SK-N-SH treated with all-trans-retinoic acid at 6 μM for 48 hours (cell line): ENCODE measurements at regions not wholly inside any gene's neighbourhood (a gene's known extent, or its start where the extent isn't known, plus 50 kb on each side); places are given as distances from the start of the nearest gene placed in this dataset.

ENCODE experiments used
- ARNTL ChIP-seq: fragments of 450-650 bp; formaldehyde crosslinking; IDR thresholded peaks from 2 replicates; pipeline ENCODE4 v1.5.0; 2020; ENCODE audit warnings: low read depth, mild to moderate bottlenecking, moderate library complexity, borderline replicate concordance
- ISL1 ChIP-seq: fragments of 250-450 bp; sonication (Bioruptor Pico); IDR thresholded peaks from 2 replicates; pipeline ENCODE4 v2.1.2; 2022; ENCODE audit warnings: mild to moderate bottlenecking, moderate library complexity
- OSR1 ChIP-seq: fragments of 250-450 bp; sonication (Bioruptor Pico); IDR thresholded peaks from 2 replicates; pipeline ENCODE4 v1.8.0; 2022; ENCODE audit warnings: moderate library complexity, mild to moderate bottlenecking, inconsistent platforms
- RARB ChIP-seq: fragments of 250-450 bp; sonication (Bioruptor Pico); IDR thresholded peaks from 2 replicates; pipeline ENCODE4 v1.8.0; 2021; ENCODE audit warnings: mild to moderate bottlenecking, moderate library complexity
- SNAI2 ChIP-seq: fragments of 250-450 bp; sonication (Bioruptor Pico); IDR thresholded peaks from 2 replicates; pipeline ENCODE4 v1.5.0; 2020; ENCODE audit warnings: mild to moderate bottlenecking, moderate library complexity
- TCF4 ChIP-seq: fragments of 250-450 bp; sonication (Bioruptor Pico); IDR thresholded peaks from 2 replicates; pipeline ENCODE4 v1.8.0; 2021; ENCODE audit warnings: mild to moderate bottlenecking, moderate library complexity, borderline replicate concordance
- TOX ChIP-seq: fragments of 250-450 bp; sonication (Bioruptor Pico); IDR thresholded peaks from 2 replicates; pipeline ENCODE4 v1.8.0; 2021; ENCODE audit warnings: mild to moderate bottlenecking, moderate library complexity, borderline replicate concordance
- ZFP30 ChIP-seq: fragments of 450-650 bp; formaldehyde crosslinking; IDR thresholded peaks from 2 replicates; pipeline ENCODE4 v1.5.0; 2022; ENCODE audit warnings: mild to moderate bottlenecking, moderate library complexity
- ZNF565 ChIP-seq: fragments of 450-650 bp; formaldehyde crosslinking; conservative IDR thresholded peaks from 2 replicates; pipeline ENCODE4 v1.5.0; 2020; ENCODE audit warnings: low read depth, mild to moderate bottlenecking, moderate library complexity
- TF ChIP-seq, protein P1 (sequence below): fragments of 250-450 bp; sonication (Bioruptor Pico); IDR thresholded peaks from 2 replicates; pipeline ENCODE4 v1.5.1; 2020; ENCODE audit warnings: low read depth, mild to moderate bottlenecking, moderate library complexity
- TF ChIP-seq, protein P2 (sequence below): fragments of 250-450 bp; sonication (Bioruptor Pico); IDR thresholded peaks from 2 replicates; pipeline ENCODE4 v1.8.0; 2020; ENCODE audit warnings: mild to moderate bottlenecking, moderate library complexity, borderline replicate concordance
- TF ChIP-seq, protein P3 (sequence below): fragments of 250-450 bp; sonication (Bioruptor Pico); IDR thresholded peaks from 2 replicates; pipeline ENCODE4 v1.5.1; 2021; ENCODE audit warnings: mild to moderate bottlenecking, moderate library complexity

DNA sequence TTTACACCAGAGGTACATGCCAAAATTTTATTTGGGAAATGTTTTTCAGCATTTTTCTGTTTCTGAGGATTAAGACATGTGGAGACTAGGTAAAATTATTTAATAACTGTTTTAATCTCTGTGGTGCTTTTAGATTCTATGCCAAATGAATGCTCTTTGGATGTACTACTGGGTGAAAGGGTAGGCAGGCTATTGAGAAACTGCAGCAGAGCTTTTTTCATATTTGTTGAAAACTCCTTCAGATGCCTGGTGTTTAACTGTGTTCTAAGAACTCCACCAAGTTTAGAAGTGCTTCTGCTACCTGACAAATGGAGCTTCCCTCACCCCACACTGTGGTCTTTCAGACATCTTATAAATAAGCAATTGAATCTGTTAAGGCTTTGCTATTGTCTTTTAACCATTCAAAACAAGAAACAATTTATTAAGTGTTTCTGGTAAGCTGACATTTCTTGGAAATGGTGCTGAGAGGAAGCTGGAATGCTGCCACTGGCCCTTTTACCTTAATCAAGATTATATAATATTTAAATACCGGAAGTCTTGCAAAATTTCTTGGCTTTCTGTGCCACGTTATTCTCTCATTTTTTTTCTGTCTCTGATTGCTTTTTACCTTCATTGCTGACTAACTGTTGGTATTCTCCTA lies 51.2 kb upstream of the CYSLTR1 start:
- TF ChIP-seq, protein P1, sequence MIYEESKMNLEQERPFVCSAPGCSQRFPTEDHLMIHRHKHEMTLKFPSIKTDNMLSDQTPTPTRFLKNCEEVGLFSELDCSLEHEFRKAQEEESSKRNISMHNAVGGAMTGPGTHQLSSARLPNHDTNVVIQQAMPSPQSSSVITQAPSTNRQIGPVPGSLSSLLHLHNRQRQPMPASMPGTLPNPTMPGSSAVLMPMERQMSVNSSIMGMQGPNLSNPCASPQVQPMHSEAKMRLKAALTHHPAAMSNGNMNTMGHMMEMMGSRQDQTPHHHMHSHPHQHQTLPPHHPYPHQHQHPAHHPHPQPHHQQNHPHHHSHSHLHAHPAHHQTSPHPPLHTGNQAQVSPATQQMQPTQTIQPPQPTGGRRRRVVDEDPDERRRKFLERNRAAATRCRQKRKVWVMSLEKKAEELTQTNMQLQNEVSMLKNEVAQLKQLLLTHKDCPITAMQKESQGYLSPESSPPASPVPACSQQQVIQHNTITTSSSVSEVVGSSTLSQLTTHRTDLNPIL (CRISPR knock-in tag) = no peak
- no peak for TF ChIP-seq RARB (CRISPR knock-in tag)
- no peak for TF ChIP-seq ISL1 (CRISPR knock-in tag)
- no peak for TF ChIP-seq OSR1 (CRISPR knock-in tag)
- no peak for TF ChIP-seq TCF4 (CRISPR knock-in tag)
- TF ChIP-seq, protein P2, sequence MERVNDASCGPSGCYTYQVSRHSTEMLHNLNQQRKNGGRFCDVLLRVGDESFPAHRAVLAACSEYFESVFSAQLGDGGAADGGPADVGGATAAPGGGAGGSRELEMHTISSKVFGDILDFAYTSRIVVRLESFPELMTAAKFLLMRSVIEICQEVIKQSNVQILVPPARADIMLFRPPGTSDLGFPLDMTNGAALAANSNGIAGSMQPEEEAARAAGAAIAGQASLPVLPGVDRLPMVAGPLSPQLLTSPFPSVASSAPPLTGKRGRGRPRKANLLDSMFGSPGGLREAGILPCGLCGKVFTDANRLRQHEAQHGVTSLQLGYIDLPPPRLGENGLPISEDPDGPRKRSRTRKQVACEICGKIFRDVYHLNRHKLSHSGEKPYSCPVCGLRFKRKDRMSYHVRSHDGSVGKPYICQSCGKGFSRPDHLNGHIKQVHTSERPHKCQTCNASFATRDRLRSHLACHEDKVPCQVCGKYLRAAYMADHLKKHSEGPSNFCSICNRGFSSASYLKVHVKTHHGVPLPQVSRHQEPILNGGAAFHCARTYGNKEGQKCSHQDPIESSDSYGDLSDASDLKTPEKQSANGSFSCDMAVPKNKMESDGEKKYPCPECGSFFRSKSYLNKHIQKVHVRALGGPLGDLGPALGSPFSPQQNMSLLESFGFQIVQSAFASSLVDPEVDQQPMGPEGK (CRISPR knock-in tag) = no peak
- TF ChIP-seq ZFP30 = no peak
- TF ChIP-seq, protein P3, sequence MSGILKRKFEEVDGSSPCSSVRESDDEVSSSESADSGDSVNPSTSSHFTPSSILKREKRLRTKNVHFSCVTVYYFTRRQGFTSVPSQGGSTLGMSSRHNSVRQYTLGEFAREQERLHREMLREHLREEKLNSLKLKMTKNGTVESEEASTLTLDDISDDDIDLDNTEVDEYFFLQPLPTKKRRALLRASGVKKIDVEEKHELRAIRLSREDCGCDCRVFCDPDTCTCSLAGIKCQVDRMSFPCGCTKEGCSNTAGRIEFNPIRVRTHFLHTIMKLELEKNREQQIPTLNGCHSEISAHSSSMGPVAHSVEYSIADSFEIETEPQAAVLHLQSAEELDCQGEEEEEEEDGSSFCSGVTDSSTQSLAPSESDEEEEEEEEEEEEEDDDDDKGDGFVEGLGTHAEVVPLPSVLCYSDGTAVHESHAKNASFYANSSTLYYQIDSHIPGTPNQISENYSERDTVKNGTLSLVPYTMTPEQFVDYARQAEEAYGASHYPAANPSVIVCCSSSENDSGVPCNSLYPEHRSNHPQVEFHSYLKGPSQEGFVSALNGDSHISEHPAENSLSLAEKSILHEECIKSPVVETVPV (CRISPR knock-in tag) = no peak
- TF ChIP-seq ZNF565 (CRISPR knock-in tag) = no peak
- TF ChIP-seq ARNTL (CRISPR knock-in tag) = no peak
- TF ChIP-seq SNAI2 (CRISPR knock-in tag) = no peak
- TF ChIP-seq TOX (CRISPR knock-in tag) = no peak
